ENCODE measurements at regions not wholly inside any gene's neighbourhood (a gene's known extent, or its start where the extent isn't known, plus 50 kb on each side); places are given as distances from the start of the nearest gene placed in this dataset.
"Not testable (repeated sequence)": the region's sequence is repeated elsewhere in the genome, so short reads cannot be mapped to it uniquely, and the experiment has no call there.

DNA sequence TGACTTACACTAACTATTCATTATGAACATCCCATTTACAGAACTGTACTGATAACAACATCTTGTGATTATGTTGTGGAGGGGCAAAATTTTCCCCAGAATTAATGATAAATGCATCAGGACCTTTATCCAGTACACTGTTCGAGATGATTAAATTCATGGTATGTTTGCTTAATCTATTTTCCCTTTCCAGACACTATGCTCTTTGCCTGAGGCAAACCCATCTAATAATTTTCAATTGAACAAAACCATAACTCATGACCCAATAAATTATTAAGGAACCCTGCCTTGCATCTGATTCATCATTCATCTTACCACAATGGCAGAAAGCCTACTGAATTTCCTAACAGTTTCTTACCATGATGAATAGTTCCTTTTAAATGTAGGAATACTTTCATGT is 385.0 kb downstream of the DSEL start:
- no peak for DNase-seq

- not testable (repeated sequence) for DNase-seq
Measured at GRCh38 chr18:67126751-67127150, 389.8 kb downstream of the DSEL start.

- DNase-seq, result no peak
Measured at GRCh38 chr18:67123901-67124300, 392.6 kb downstream of the DSEL start.

DNA sequence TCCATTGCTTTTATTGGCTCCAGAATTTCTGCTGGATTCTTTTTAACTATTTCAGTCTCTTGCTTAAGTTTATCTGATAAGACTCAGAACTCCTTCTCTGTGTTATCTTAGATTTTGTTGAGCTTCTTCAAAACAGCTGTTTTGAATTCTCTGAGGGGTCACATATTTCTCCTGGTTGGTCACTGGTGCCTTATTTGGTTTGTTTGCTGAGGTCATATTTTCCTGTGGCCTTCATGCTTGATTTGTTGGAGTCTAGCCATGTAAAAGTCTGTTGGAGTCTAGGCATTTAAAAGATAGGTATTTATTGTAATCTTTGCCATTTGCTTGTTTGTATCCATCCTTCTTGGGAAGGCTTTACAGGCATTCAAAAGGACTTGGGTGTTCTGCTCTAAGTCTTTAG is 398.7 kb downstream of the DSEL start:
- DNase-seq, result no peak

- DNase-seq, result no peak
Measured at GRCh38 chr18:67109535-67109934, 407.0 kb downstream of the DSEL start.

DNA sequence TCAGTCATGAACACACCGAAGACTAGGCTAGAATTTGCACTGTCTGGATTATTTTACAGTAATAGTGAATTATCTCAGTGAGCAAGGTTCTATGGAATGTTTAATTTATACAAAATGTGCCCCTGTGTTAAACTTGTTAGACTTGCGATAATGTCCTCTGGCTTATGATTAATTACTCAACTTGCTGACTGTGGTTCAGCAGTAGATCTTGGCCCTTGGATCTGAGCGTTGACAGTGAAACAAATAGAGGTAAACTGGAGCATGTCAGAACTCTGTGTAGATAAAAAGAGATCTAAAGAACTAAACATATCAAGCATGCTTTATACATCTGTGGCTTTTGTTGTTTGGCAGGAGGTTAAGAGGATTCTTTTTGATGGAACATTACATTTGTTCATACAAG is 407.6 kb downstream of the DSEL start:
- DNase-seq, result no peak

DNA sequence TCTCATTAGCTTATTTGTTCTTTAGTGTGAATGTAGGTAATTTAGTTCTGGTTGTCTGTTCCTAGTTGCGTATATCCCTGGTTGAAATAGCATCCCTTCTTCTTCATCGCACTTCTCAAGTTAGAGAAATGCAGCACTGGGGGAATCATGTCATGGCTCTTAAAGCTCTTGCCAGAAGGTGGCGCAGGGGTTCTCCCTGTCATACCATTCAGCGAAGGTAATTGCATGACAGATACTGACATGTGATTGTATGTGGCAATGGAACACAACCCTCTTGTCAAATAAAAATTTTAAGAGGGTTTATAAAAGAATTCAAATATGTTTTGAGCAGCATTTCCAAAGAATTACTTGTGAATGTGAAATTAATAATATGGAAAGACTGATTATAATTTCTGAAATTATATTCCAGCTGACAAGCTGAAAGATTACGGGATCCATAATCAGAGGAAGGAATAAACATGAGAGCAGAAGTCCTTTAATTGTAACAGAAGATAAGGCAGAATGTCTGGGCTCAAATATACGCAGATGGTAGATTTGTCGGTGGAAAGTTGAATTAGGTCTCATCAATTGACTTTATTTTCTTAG is 411.7 kb downstream of the DSEL start:
- peak in 1 of 2 experiments; percentile 21 for DNase-seq

- no peak for DNase-seq
Measured at GRCh38 chr18:67094123-67094522, 422.4 kb downstream of the DSEL start.

DNA sequence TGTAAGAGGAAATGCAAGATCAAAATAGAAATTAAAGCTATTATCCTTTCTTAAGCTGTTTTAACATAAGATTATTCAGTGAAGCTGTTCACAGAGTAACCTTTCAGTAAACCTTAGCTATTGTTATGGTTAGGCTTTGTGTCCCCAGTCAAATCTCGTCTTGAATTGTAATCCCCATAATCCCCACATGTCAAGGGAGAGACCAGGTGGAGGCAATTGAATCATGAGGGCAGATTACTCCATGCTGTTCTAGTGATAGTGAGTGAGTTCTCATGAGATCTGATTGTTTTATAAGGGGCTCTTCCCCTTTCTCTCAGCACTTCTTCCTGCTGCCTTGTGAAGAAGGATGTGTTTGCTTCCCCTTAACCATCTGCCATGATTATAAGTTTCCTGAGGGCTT is 424.4 kb downstream of the DSEL start:
- no peak for DNase-seq

DNA sequence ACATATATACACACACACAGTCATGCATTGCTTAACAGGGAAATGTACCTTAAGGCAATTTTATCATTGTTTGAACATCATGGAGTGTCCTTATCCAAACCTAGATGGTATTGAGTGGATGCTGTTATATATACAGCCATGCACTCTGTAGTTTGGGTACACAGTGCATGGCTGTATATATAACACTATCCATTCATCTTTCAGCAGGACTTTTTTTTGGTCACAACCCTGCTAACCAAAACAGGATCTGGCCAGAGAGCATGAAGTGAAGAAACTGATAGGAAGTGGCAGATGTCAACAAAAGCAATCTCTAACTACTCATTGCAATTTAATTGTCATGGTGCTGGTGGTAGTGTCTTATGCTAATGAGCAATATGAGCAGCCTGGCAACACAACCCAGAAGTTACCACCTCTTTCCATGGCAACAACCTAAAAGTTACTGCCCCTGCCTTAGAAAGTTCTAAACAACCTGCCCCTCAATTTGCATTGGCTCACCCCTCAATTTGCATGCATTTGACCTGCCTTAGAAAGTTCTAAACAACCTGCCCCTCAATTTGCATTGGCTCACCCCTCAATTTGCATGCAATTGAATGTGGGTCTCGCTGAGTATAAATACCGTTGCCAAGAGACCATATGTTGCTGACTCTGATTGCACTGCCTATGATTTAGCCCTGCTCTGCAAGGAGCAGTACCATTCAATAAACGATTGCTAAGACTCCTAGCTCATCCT is 434.9 kb downstream of the DSEL start:
- no peak for DNase-seq

DNA sequence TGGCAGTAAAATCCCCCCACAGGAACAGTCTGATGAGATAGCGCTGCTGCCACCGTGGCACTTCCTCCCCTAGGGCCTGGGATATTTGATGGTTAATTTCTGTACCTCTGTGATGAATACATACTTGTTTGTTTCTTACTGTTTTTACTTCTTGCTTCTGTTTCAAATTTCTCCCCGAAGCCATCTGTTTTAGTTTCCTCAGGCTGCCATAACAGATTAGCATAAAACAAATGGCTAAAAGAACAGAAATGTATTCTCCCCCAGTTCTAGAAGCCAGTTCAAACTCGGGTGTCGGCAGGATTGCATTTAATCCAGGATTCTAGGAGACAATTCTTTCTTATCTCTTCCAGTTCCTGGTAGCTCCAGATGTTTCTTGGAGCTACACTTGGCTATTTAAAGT is 435.9 kb downstream of the DSEL start:
- no peak for DNase-seq

DNA sequence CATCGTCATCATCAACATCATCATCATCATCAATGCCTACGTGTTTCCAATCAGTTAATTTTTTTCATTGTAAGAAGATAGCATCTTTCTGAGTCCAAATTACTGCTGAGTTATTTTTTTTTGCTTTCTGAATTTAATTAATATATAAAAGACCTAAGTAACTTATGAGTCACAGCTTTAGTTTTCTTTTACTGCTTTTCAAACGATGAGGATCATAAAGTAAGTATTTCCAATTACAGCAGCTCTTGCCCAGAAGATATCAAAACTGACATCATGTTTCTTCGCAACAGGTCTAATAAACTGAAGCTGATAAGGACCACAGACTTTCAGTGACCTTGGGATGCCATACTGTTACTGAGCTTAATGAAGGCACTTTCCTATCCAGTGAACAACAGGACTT is 442.2 kb downstream of the DSEL start:
- DNase-seq, result no peak

- DNase-seq, result no peak
Measured at GRCh38 chr18:67072791-67073190, 443.7 kb downstream of the DSEL start.

- no peak for DNase-seq
Measured at GRCh38 chr18:67068608-67069007, 447.9 kb downstream of the DSEL start.

DNA sequence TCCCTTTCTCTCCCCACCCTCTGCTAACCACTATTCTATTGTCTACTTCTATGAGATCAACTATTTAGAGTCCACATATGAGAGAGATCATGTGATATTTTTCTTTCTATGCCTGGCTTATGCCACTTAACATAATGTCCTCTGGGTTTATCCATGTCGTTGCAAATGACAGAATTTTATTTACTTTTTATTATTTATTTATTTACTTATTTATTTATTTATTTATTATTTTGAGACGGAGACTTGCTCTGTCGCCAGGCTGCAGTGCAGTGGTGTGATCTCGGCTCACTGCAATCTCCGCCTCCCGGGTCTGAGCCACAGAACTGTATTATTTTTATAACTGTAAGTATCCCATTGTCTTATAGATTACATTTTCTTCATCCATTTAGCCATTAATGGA is 443.4 kb upstream of the CDH19 start:
- DNase-seq, result no peak

GRCh38 chr18:67043276-67043675 is 439.4 kb upstream of the CDH19 start:
- DNase-seq, result no peak

GRCh38 chr18:67041334-67041733 is 437.4 kb upstream of the CDH19 start:
- DNase-seq, result no peak

DNA sequence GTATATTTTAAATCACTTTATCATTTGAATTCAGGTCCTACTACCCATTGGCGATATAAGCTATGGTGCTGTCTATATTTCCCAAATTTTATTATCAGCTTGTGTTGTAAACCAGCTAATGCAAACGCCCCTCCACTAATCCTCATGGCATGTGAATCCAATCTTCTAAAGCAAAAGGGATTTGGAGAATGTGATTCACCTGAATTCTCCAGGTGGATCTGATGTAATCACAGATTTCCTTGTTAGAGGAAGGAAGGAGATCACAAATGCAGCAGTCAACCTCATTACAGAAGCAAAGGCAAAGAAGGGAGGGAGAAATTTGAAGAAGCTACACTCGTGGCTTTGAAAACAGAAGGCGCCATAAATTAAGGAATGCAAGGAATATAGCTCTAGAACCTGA is 431.1 kb upstream of the CDH19 start:
- DNase-seq, result no peak

GRCh38 chr18:67023059-67023458 is 419.2 kb upstream of the CDH19 start:
- no peak for DNase-seq

DNA sequence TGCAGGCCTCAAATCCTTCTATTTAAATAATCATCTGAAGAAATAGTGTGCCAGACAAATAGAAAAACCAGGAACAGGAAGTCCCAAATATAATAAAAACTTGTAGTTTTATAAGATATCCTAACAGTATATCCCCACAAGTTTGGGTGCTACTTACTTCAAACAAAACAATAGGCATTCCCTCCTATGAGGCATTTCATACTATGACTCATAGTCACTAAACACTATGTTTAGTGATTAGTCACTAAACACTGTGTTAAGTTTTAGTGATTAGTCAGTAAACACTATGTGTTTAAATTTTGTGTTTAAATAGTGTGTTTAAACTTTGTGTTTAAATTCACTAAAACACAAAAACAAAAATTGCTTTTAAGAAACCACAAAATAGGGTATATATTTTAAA is 407.0 kb upstream of the CDH19 start:
- DNase-seq, result peak; percentile 0 to 29

GRCh38 chr18:67007999-67008398 is 404.1 kb upstream of the CDH19 start:
- DNase-seq, result no peak

DNA sequence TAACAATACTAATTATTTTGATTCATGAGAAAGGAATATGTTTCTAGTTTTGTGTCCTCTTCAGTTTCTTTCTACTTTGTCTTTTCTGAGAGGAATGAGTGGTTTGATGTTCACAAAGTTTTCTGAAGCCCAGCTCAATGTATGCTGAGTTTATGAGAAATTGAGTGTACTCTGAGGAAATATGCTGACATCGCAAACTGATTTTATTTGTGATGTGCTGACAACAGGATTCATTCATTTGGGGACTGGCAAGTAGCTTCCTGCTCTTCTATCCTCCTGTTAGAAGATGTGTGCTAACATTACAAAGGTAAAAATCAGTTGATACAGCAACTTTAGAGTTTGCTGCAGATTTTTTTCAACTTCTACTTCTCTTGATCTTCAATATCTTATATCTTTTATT is 403.2 kb upstream of the CDH19 start:
- DNase-seq, result no peak

- no peak for DNase-seq
Measured at GRCh38 chr18:67001052-67001451, 397.2 kb upstream of the CDH19 start.

- no peak for DNase-seq
Measured at GRCh38 chr18:66999003-66999402, 395.1 kb upstream of the CDH19 start.

DNA sequence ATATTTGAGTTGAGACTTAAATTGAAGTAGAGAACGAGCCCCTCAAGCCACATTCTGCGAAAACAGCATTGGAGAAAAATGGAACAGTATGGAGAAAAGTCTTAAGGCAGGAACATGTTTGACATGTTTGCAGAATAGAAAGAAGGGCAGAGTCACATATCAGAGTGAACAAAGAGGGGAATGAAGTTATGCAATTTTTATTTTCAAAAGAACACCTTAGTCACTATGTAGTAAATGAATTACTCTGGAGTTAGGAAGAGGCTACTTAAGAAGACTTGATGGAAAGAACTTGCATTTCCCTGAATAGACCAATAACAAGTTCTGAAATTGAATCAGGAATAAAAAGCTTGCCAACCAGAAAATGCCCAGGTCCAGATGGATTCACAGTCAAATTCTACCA is 391.4 kb upstream of the CDH19 start:
- no peak for DNase-seq
